A673 (cell line): ENCODE measurements at regions not wholly inside any gene's neighbourhood (a gene's known extent, or its start where the extent isn't known, plus 50 kb on each side); places are given as distances from the start of the nearest gene placed in this dataset.

Experiments used
- BruUV-seq: library from RNA; stranded (reverse); fragments of 400-500 nt; replicated peaks from 2 replicates; lab custom pipeline; 2021; lab: Mats Ljungman, UMichigan
- CTCF ChIA-PET: fragments of 300-600 bp; sonication (Branson Sonifier 250); formaldehyde crosslinking; loops from one replicate; lab custom pipeline; 2022; ENCODE audit warnings: antibody characterized with exemption; lab: Charles Lee
- POLR2A ChIA-PET: fragments of 300-600 bp; sonication (Branson Sonifier 250); formaldehyde crosslinking; loops from one replicate; lab custom pipeline; 2022; ENCODE audit warnings: antibody characterized with exemption; ENCODE audit not compliant: low non-redundant PET; lab: Charles Lee
- DNase-seq: peaks from one replicate; pipeline ENCODE4 v3.0.0-alpha.2; 2015; ENCODE audit warnings: low spot score
- H3K27ac ChIP-seq: fragments of 200-600 bp; sonication (generic); 2 replicates; pipeline ENCODE4 v1.5.1; 2016; ENCODE audit warnings: mixed run types, low read depth, mild to moderate bottlenecking, mixed read lengths, antibody characterized with exemption, low read length; ENCODE audit not compliant: poor library complexity, severe bottlenecking
- H3K27me3 ChIP-seq: fragments of 200-600 bp; sonication (generic); replicated peaks from 2 replicates; pipeline ENCODE4 v1.6.1; 2017; ENCODE audit warnings: mixed run types, low read depth, mild to moderate bottlenecking, mixed read lengths, antibody characterized with exemption, low read length; ENCODE audit not compliant: insufficient read depth, poor library complexity
- H3K36me3 ChIP-seq: fragments of 200-600 bp; sonication (generic); 2 replicates; pipeline ENCODE4 v1.6.1; 2016; ENCODE audit warnings: mixed run types, mild to moderate bottlenecking, mixed read lengths, antibody characterized with exemption, low read length; ENCODE audit not compliant: insufficient read depth, poor library complexity, severe bottlenecking
- H3K4me1 ChIP-seq: fragments of 200-600 bp; sonication (generic); 2 replicates; pipeline ENCODE4 v1.6.1; 2017; ENCODE audit warnings: mixed run types, mild to moderate bottlenecking, mixed read lengths, antibody characterized with exemption, low read length; ENCODE audit not compliant: insufficient read depth, poor library complexity, severe bottlenecking
- H3K4me3 ChIP-seq: fragments of 200-600 bp; sonication (generic); 2 replicates; pipeline ENCODE4 v1.5.1; 2016; ENCODE audit warnings: low read depth, mixed run types, mild to moderate bottlenecking, mixed read lengths, low read length; ENCODE audit not compliant: poor library complexity, severe bottlenecking
- H3K9me3 ChIP-seq: fragments of 200-600 bp; sonication (generic); 2 replicates; pipeline ENCODE4 v1.6.1; 2016; ENCODE audit warnings: mixed run types, low read depth, mild to moderate bottlenecking, mixed read lengths, antibody characterized with exemption, low read length; ENCODE audit not compliant: poor library complexity, severe bottlenecking
- EZH2 ChIP-seq: fragments of 200-600 bp; sonication (generic); IDR thresholded peaks from 2 replicates; pipeline ENCODE4 v1.6.1; 2017; ENCODE audit warnings: borderline replicate concordance, low read depth, mild to moderate bottlenecking, mixed read lengths, antibody characterized with exemption, low read length; ENCODE audit not compliant: poor library complexity, severe bottlenecking
- intact Hi-C: fragments of 100-400 bp; cut with micrococcal nuclease; formaldehyde crosslinking; loops from one replicate; pipeline ENCODE4 v1.10.0; 2022; ENCODE audit not compliant: unreplicated experiment
- TF ChIP-seq, protein P1 (sequence below): fragments of 300-800, 200-600 bp; sonication (generic); conservative IDR thresholded peaks from 2 replicates; pipeline ENCODE4 v1.5.1; 2017; ENCODE audit warnings: low read depth, mild to moderate bottlenecking, antibody characterized with exemption, low read length, moderate library complexity, mixed read lengths

DNA sequence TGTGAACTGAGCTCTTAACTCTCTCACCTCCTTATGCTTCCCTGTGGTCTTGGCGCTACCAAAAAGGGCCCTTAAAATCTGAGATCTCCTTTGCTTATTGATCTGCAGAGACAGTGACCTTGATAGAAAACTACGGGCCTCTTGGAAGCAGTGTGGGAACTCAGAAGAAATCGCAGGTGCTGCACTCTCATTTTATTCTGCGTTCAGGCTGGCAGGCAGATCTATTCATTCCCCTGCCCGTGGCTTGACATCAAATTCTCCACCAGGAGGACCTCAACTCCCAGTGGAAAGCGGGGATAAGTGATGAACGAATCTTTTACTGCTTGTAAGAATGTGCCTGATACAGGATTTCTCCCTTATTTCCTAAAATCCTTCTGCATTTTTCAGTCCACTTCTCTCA lies 143.2 kb upstream of the SEL1L start:
- no TSS peak for BruUV-seq
- CTCF ChIA-PET, result no interaction called here
- H3K27me3 ChIP-seq, result no peaks in the 10 kb centered on the region
- H3K27ac ChIP-seq, result no peak overlapping the region
- no peak for TF ChIP-seq EZH2
- TF ChIP-seq, protein P1, sequence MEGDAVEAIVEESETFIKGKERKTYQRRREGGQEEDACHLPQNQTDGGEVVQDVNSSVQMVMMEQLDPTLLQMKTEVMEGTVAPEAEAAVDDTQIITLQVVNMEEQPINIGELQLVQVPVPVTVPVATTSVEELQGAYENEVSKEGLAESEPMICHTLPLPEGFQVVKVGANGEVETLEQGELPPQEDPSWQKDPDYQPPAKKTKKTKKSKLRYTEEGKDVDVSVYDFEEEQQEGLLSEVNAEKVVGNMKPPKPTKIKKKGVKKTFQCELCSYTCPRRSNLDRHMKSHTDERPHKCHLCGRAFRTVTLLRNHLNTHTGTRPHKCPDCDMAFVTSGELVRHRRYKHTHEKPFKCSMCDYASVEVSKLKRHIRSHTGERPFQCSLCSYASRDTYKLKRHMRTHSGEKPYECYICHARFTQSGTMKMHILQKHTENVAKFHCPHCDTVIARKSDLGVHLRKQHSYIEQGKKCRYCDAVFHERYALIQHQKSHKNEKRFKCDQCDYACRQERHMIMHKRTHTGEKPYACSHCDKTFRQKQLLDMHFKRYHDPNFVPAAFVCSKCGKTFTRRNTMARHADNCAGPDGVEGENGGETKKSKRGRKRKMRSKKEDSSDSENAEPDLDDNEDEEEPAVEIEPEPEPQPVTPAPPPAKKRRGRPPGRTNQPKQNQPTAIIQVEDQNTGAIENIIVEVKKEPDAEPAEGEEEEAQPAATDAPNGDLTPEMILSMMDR, result no peak
- POLR2A ChIA-PET, result no interaction called here
- no peak overlapping the region for H3K4me3 ChIP-seq
- no peaks in the 10 kb centered on the region for H3K36me3 ChIP-seq
- intact Hi-C loops, result no loop called here
- no peaks in the 10 kb centered on the region for H3K9me3 ChIP-seq
- H3K4me1 ChIP-seq, result no peaks in the 10 kb centered on the region
- DNase-seq, result no peak

DNA sequence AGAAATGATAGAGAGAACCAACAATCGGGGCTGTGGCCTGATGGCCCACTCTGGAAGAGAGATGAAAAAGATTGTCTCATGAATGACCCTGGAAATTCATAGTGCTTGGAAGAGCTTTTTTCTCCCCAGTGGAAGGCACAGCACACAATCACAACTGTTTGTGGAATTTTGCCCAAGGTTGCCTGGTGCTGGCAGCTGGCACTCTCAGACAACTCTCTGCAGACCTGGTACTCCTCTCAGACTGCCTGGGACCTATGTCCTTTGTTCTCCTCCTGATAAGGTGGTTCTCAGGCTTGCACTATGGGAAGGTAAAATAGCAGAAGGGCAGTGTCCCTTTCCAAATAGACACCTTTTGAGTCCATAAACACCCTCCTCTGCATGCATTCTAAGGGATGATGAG lies 144.1 kb upstream of the SEL1L start:
- TF ChIP-seq, protein P1, result no peak
- TF ChIP-seq EZH2, result no peak
- Histone ChIP-seq H3K36me3 (no peaks in the 10 kb centered on the region), H3K4me3 (no peak overlapping the region), H3K27me3 (no peaks in the 10 kb centered on the region), H3K4me1 (no peaks in the 10 kb centered on the region), H3K27ac (no peak overlapping the region), H3K9me3 (no peaks in the 10 kb centered on the region)
- DNase-seq, result no peak
- ChIA-PET POLR2A (no interaction called here), CTCF (no interaction called here)
- intact Hi-C loops, result no loop called here
- no TSS peak for BruUV-seq

DNA sequence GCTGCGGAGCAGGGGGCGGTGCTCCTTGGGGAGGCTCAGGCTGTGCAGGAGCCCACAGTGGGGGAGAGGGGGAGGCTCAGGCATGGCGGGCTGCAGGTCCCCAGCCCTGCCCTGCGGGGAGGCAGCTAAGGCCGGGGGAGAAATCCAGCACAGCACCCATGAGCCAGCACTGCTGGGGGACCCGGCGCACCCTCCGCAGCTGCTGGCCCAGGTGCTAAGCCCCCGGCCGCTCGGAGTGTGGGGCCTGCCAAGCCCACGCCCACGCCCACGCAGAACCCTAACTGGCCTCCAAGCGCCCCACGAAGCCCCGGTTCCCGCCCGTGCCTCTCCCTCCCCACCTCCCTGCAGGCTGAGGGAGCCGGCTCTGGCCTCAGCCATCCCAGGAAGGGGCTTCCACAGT lies 145.6 kb upstream of the SEL1L start:
- Histone ChIP-seq H3K27me3 (no peaks in the 10 kb centered on the region), H3K4me1 (no peaks in the 10 kb centered on the region), H3K9me3 (no peaks in the 10 kb centered on the region), H3K4me3 (no peak overlapping the region), H3K36me3 (no peaks in the 10 kb centered on the region), H3K27ac (no peak overlapping the region)
- ChIA-PET CTCF (no interaction called here), POLR2A (no interaction called here)
- intact Hi-C loops, result no loop called here
- no peak for TF ChIP-seq EZH2
- TF ChIP-seq, protein P1, result no peak
- no TSS peak for BruUV-seq
- no peak for DNase-seq

DNA sequence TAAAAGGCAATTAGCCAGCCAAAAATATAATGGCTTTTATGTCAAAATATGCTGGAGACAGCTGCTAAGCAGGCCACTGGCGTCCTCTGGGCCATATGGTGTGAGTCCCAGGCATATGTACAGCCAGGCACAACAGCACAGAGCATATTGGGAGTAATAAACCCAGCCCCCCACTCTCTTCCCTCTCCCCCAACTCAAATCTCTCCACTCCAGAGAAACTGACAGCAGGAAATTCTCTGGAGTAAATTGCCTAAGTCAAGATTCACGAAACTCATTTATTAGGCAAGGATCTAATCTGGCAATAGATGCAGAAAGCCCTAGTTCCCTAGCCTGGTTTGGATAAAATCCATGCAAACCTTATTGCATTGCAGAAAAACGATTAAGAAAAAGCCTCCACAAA lies 147.9 kb upstream of the SEL1L start:
- CTCF ChIA-PET, result no interaction called here

More for the DNA sequence above, 147.9 kb upstream of the SEL1L start:
- BruUV-seq, result no TSS peak
- Histone ChIP-seq H3K36me3 (no peaks in the 10 kb centered on the region), H3K27me3 (no peaks in the 10 kb centered on the region), H3K4me3 (no peak overlapping the region), H3K9me3 (no peaks in the 10 kb centered on the region), H3K4me1 (no peaks in the 10 kb centered on the region), H3K27ac (no peak overlapping the region)
- POLR2A ChIA-PET, result no interaction called here
- no peak for DNase-seq
- TF ChIP-seq, protein P1, result no peak
- TF ChIP-seq EZH2, result no peak
- intact Hi-C loops, result no loop called here
